Caco-2 (cell line): ENCODE measurements at regions not wholly inside any gene's neighbourhood (a gene's known extent, or its start where the extent isn't known, plus 50 kb on each side); places are given as distances from the start of the nearest gene placed in this dataset.
A peak's percentile ranks its signal among the peaks of the same experiment; 100 is the strongest.

Experiments
- BruUV-seq: library from RNA; stranded (reverse); fragments of 400-500 nt; replicated peaks from 2 replicates; lab custom pipeline; 2021; lab: Mats Ljungman, UMichigan
- CTCF ChIA-PET: fragments of 300-600 bp; sonication (Branson Sonifier 250); formaldehyde crosslinking; loops from one replicate; lab custom pipeline; 2022; ENCODE audit warnings: antibody characterized with exemption; lab: Charles Lee
- POLR2A ChIA-PET: fragments of 300-600 bp; sonication (Branson Sonifier 250); formaldehyde crosslinking; loops from one replicate; lab custom pipeline; 2022; ENCODE audit warnings: antibody characterized with exemption; lab: Charles Lee
- DNase-seq, 2 experiments: peaks; one replicate each; pipeline versions ENCODE4 v3.0.0 to v3.0.0-alpha.2; 2020 to 2022
- H3K27me3 ChIP-seq: replicated peaks from 2 replicates; pipeline ENCODE4 v1.6.0; 2011; ENCODE audit warnings: low read length; ENCODE audit not compliant: control insufficient read depth, insufficient read depth
- H3K36me3 ChIP-seq: 2 replicates; pipeline ENCODE4 v1.5.1; 2011; ENCODE audit warnings: low read length; ENCODE audit not compliant: control insufficient read depth, insufficient read depth
- H3K4me1 ChIP-seq: fragments of 250-450 bp; sonication (Bioruptor Pico); 2 replicates; pipeline ENCODE4 v1.5.1; 2020; ENCODE audit warnings: mild to moderate bottlenecking
- H3K4me3 ChIP-seq: 2 replicates; pipeline ENCODE4 v1.5.1; 2011; ENCODE audit warnings: low read depth, mild to moderate bottlenecking, control low read depth, low read length
- H3K9me3 ChIP-seq: fragments of 250-450 bp; sonication (Bioruptor Pico); 2 replicates; pipeline ENCODE4 v1.5.1; 2020; ENCODE audit warnings: mild to moderate bottlenecking, moderate library complexity
- H3K27ac Mint-ChIP-seq: one replicate; pipeline ENCODE4 v1.8.0; 2022; ENCODE audit warnings: mixed read lengths; ENCODE audit not compliant: unreplicated experiment
- H3K27me3 Mint-ChIP-seq: one replicate; pipeline ENCODE4 v1.8.0; 2022; ENCODE audit warnings: mixed read lengths; ENCODE audit not compliant: insufficient read depth, unreplicated experiment
- H3K36me3 Mint-ChIP-seq: one replicate; pipeline ENCODE4 v1.8.0; 2022; ENCODE audit warnings: mild to moderate bottlenecking, mixed read lengths; ENCODE audit not compliant: insufficient read depth, unreplicated experiment
- H3K4me1 Mint-ChIP-seq: one replicate; pipeline ENCODE4 v1.8.0; 2022; ENCODE audit warnings: low read depth, mixed read lengths; ENCODE audit not compliant: unreplicated experiment
- H3K4me3 Mint-ChIP-seq: one replicate; pipeline ENCODE4 v1.8.0; 2022; ENCODE audit warnings: mild to moderate bottlenecking, moderate library complexity, mixed read lengths; ENCODE audit not compliant: unreplicated experiment
- H3K9me3 Mint-ChIP-seq: one replicate; pipeline ENCODE4 v1.8.0; 2022; ENCODE audit warnings: mixed read lengths; ENCODE audit not compliant: unreplicated experiment
- intact Hi-C: fragments of 100-400 bp; cut with micrococcal nuclease; formaldehyde crosslinking; loops from one replicate; pipeline ENCODE4 v1.10.0; 2022; ENCODE audit not compliant: unreplicated experiment
- TF ChIP-seq, protein P1 (sequence below), 2 experiments: fragments of 200-600 bp in 1 of 2; IDR thresholded peaks; 1 replicate in 1 of 2; 2 replicates in 1 of 2; pipeline versions ENCODE4 v1.5.1 to v1.8.0; 2011 to 2022; ENCODE audit warnings: antibody characterized with exemption in 1 of 2, control low read depth in 1 of 2, inconsistent platforms in 1 of 2, low read depth in 1 of 2, low read length in 1 of 2, mild to moderate bottlenecking in 1 of 2, moderate library complexity in 1 of 2; ENCODE audit not compliant: insufficient read depth in 1 of 2, severe bottlenecking in 1 of 2, unreplicated experiment in 1 of 2

- H3K36me3 Mint-ChIP-seq: no peaks in the 10 kb centered on the region
- H3K27me3 Mint-ChIP-seq: no peaks in the 10 kb centered on the region
- no peak overlapping the region for H3K27ac Mint-ChIP-seq
- Histone ChIP-seq H3K36me3 (no peaks in the 10 kb centered on the region), H3K27me3 (no peaks in the 10 kb centered on the region), H3K4me1 (peaks cover 11% of the 10 kb centered on the region), H3K4me3 (no peak overlapping the region), H3K9me3 (no peaks in the 10 kb centered on the region)
- H3K4me1 Mint-ChIP-seq: peaks cover 18% of the 10 kb centered on the region
- POLR2A ChIA-PET: no interaction called here
- CTCF ChIA-PET: no interaction called here
- intact Hi-C loops: no loop called here
- no TSS peak for BruUV-seq
- no peak overlapping the region for H3K4me3 Mint-ChIP-seq
- TF ChIP-seq, protein P1, sequence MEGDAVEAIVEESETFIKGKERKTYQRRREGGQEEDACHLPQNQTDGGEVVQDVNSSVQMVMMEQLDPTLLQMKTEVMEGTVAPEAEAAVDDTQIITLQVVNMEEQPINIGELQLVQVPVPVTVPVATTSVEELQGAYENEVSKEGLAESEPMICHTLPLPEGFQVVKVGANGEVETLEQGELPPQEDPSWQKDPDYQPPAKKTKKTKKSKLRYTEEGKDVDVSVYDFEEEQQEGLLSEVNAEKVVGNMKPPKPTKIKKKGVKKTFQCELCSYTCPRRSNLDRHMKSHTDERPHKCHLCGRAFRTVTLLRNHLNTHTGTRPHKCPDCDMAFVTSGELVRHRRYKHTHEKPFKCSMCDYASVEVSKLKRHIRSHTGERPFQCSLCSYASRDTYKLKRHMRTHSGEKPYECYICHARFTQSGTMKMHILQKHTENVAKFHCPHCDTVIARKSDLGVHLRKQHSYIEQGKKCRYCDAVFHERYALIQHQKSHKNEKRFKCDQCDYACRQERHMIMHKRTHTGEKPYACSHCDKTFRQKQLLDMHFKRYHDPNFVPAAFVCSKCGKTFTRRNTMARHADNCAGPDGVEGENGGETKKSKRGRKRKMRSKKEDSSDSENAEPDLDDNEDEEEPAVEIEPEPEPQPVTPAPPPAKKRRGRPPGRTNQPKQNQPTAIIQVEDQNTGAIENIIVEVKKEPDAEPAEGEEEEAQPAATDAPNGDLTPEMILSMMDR (IDR thresholded peaks at IDR 0.05; ENCODE audit: insufficient read depth in 1 of 2, low read depth in 1 of 2, low read length in 1 of 2, severe bottlenecking in 1 of 2, unreplicated experiment in 1 of 2): no peak
- peak in 1 of 2 experiments; percentile 14 for DNase-seq
- no peaks in the 10 kb centered on the region for H3K9me3 Mint-ChIP-seq
These were observed 165.3 kb downstream of the SHQ1 start for GRCh38 chr3:72682936-72683452.

DNA sequence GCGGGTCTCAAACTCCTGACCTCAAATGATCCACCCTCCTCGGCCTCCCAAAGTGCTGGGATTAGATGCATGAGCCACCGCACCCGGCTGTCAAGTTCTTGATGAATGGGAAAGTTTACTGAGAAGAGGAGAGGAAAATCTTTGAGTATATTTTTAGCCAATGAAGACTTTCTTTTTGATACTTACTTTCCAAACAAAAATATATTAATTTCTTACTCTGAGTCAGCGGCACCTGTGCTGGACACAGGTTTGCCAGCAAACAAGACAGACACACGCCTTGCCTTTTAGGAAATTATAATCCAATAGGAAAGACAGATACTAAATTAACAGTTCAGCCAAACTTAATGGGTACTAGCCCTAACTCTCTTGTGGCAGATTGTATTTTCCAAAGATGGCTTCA is 166.6 kb downstream of the SHQ1 start:
- H3K27me3 Mint-ChIP-seq: no peaks in the 10 kb centered on the region
- H3K4me3 Mint-ChIP-seq: no peak overlapping the region
- TF ChIP-seq, protein P1 (IDR thresholded peaks at IDR 0.05; ENCODE audit: insufficient read depth in 1 of 2, low read depth in 1 of 2, low read length in 1 of 2, severe bottlenecking in 1 of 2, unreplicated experiment in 1 of 2): no peak
- Histone ChIP-seq H3K4me3 (no peak overlapping the region), H3K9me3 (no peaks in the 10 kb centered on the region), H3K27me3 (no peaks in the 10 kb centered on the region), H3K36me3 (no peaks in the 10 kb centered on the region), H3K4me1 (peaks cover 11% of the 10 kb centered on the region)
- CTCF ChIA-PET: no interaction called here
- H3K27ac Mint-ChIP-seq: no peak overlapping the region
- H3K4me1 Mint-ChIP-seq: peaks cover 18% of the 10 kb centered on the region
- POLR2A ChIA-PET: no interaction called here
- no TSS peak for BruUV-seq
- no peaks in the 10 kb centered on the region for H3K36me3 Mint-ChIP-seq
- H3K9me3 Mint-ChIP-seq: no peaks in the 10 kb centered on the region
- intact Hi-C loops: no loop called here
- DNase-seq: no peak

DNA sequence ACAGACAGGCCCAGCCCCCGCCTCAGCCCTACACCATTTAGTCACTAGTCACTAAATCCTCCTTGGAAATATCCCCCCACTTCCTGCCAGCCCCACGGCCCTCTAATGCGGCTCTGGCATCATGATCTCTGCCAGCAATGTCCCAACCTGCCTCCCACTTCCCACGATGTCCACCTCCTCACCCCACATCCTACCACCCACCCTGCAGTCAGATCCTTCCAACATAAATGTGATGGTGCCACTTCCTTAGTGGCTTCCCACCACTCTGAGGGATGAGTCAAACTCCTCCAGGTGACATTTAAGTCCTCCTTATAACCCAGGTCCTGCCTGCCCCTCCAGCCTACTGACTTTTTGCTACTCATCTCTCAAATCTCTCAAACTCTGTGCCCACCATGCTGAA is 167.5 kb downstream of the SHQ1 start:
- no peaks in the 10 kb centered on the region for H3K27me3 Mint-ChIP-seq
- Histone ChIP-seq H3K9me3 (no peaks in the 10 kb centered on the region), H3K4me1 (peaks cover 11% of the 10 kb centered on the region), H3K36me3 (no peaks in the 10 kb centered on the region), H3K4me3 (no peak overlapping the region), H3K27me3 (no peaks in the 10 kb centered on the region)
- CTCF ChIA-PET: no interaction called here
- POLR2A ChIA-PET: no interaction called here
- peaks cover 18% of the 10 kb centered on the region for H3K4me1 Mint-ChIP-seq
- no peak for DNase-seq
- TF ChIP-seq, protein P1 (IDR thresholded peaks at IDR 0.05; ENCODE audit: insufficient read depth in 1 of 2, low read depth in 1 of 2, low read length in 1 of 2, severe bottlenecking in 1 of 2, unreplicated experiment in 1 of 2): no peak
- BruUV-seq: no TSS peak
- no peaks in the 10 kb centered on the region for H3K36me3 Mint-ChIP-seq
- no peak overlapping the region for H3K4me3 Mint-ChIP-seq
- no peaks in the 10 kb centered on the region for H3K9me3 Mint-ChIP-seq
- H3K27ac Mint-ChIP-seq: peak overlapping the region; percentile 4
- intact Hi-C loops: no loop called here
